Astrocyte of the cerebellum (primary cell): ENCODE measurements at regions not wholly inside any gene's neighbourhood (a gene's known extent, or its start where the extent isn't known, plus 50 kb on each side); places are given as distances from the start of the nearest gene placed in this dataset.

Source experiments
- DNase-seq: peaks from one replicate; pipeline ENCODE4 v3.0.0-alpha.2; 2011; ENCODE audit warnings: low read depth
- H3K4me3 ChIP-seq: 2 replicates; pipeline ENCODE4 v1.5.1; 2011; ENCODE audit warnings: mild to moderate bottlenecking, low read depth, low read length, moderate library complexity
- CTCF ChIP-seq: IDR thresholded peaks from 2 replicates; pipeline ENCODE4 v1.5.1; 2012; ENCODE audit warnings: low read length, low read depth, moderate library complexity, mild to moderate bottlenecking; ENCODE audit errors: missing control alignments
- in situ Hi-C: cut with HindIII; loops from 2 replicates; pipeline ENCODE4 v1.10.0; 2017; ENCODE audit warnings: low sequenced_read_pairs

- DNase-seq, result no peak
- in situ Hi-C loops, result no loop called here
- TF ChIP-seq CTCF, result no peak
- H3K4me3 ChIP-seq, result no peak overlapping the region
Observed at GRCh38 chr11:101748572-101749344, 165.0 kb upstream of the TRPC6 start.

GRCh38 chr11:101745756-101746155 lies 161.9 kb upstream of the TRPC6 start:
- no peak for DNase-seq
- no peak overlapping the region for H3K4me3 ChIP-seq
- no peak for TF ChIP-seq CTCF
- in situ Hi-C loops, result no loop called here

GRCh38 chr11:101743828-101744227 lies 160.0 kb upstream of the TRPC6 start:
- no peak for DNase-seq
- in situ Hi-C loops, result no loop called here
- TF ChIP-seq CTCF, result no peak
- no peak overlapping the region for H3K4me3 ChIP-seq

- H3K4me3 ChIP-seq, result no peak overlapping the region
- DNase-seq, result no peak
- no peak for TF ChIP-seq CTCF
- in situ Hi-C loops, result no loop called here
Observed at GRCh38 chr11:101741479-101742175, 157.8 kb upstream of the TRPC6 start.

DNA sequence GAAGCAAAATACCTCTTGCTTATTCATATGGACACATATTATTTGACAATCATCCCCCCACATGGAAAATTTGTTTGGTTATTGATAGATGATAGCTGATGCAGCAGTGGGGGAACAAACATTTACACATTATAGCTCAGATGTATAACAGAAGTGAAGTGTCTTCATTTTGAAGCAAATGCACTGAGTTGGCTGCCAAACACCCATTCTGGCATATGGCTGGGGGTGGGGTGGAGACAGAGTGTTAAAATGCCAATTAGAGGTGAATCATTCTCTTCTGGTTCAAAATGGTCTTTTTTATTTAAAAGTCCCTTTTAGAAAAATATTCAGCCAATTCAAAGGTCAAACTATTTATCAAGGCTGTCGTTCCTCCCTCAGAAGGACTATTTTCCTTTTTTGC lies 157.3 kb upstream of the TRPC6 start:
- TF ChIP-seq CTCF, result no peak
- in situ Hi-C loops, result no loop called here
- no peak overlapping the region for H3K4me3 ChIP-seq
- DNase-seq, result no peak

GRCh38 chr11:101738452-101738851 lies 154.6 kb upstream of the TRPC6 start:
- in situ Hi-C loops, result no loop called here
- TF ChIP-seq CTCF, result no peak
- H3K4me3 ChIP-seq, result no peak overlapping the region
- DNase-seq, result no peak
